B cell (primary cell): ENCODE measurements at regions not wholly inside any gene's neighbourhood (a gene's known extent, or its start where the extent isn't known, plus 50 kb on each side); places are given as distances from the start of the nearest gene placed in this dataset.

Source experiments
- ATAC-seq: fragments of 200-7000 bp; cut with Tn5 transposase; one replicate; pipeline ENCODE4 v1.10.0; 2021; ENCODE audit warnings: low read depth, mild to moderate bottlenecking, moderate number of reproducible peaks, moderate library complexity
- CTCF ChIA-PET: fragments of 350-600 bp; sonication (Branson Sonifier 250); formaldehyde crosslinking; loops from one replicate; lab custom pipeline; 2021; ENCODE audit warnings: antibody characterized with exemption, inconsistent platforms; lab: Charles Lee
- POLR2A ChIA-PET: fragments of 350-600 bp; sonication (Branson Sonifier 250); formaldehyde crosslinking; loops from one replicate; lab custom pipeline; 2021; ENCODE audit warnings: antibody characterized with exemption; lab: Charles Lee
- DNase-seq: peaks from one replicate; pipeline ENCODE4 v3.0.0; 2013
- H2AFZ ChIP-seq: 2 replicates; pipeline ENCODE4 v1.6.1; 2012; ENCODE audit warnings: mild to moderate bottlenecking, low read depth, low read length; ENCODE audit not compliant: insufficient read depth, poor library complexity, severe bottlenecking
- H3K27ac ChIP-seq, 2 donors: 1 replicate in 1 of 2; 2 replicates in 1 of 2; pipeline ENCODE4 v1.5.1; 2012 to 2013; ENCODE audit warnings: low read length in 2 of 2, mild to moderate bottlenecking in 2 of 2, moderate library complexity in 1 of 2
- H3K27me3 ChIP-seq, 4 experiments: fragments of 200-600 bp in 1 of 4; sonication (generic) in 1 of 4; replicated peaks in 1 of 4; 1 replicate in 2 of 4; 2 replicates in 2 of 4; pipeline versions ENCODE4 v1.6.1 to v1.7.0; 2013 to 2016; ENCODE audit warnings: low read length in 3 of 4, mild to moderate bottlenecking in 2 of 4, mixed read lengths in 1 of 4, moderate library complexity in 1 of 4; ENCODE audit not compliant: insufficient read depth in 4 of 4, control insufficient read depth in 3 of 4; ENCODE audit errors: control extremely low read depth in 1 of 4
- H3K36me3 ChIP-seq, 2 experiments: replicated peaks in 1 of 2; 1 replicate in 1 of 2; 2 replicates in 1 of 2; pipeline versions ENCODE4 v1.6.1 to v1.7.1; 2013; ENCODE audit warnings: low read length in 1 of 2; ENCODE audit not compliant: insufficient read depth in 2 of 2, control insufficient read depth in 1 of 2; ENCODE audit errors: control extremely low read depth in 1 of 2, extremely low read depth in 1 of 2
- H3K4me1 ChIP-seq, 2 donors: fragments of 200-600 bp in 1 of 2; sonication (generic) in 1 of 2; 1 replicate in 1 of 2; 2 replicates in 1 of 2; pipeline versions ENCODE4 v1.5.1 to v1.6.1; 2013 to 2017; ENCODE audit warnings: low read length in 2 of 2; ENCODE audit not compliant: control insufficient read depth in 2 of 2, insufficient read depth in 2 of 2
- H3K4me2 ChIP-seq: replicated peaks from 2 replicates; pipeline ENCODE3; 2012; ENCODE audit warnings: mild to moderate bottlenecking, low read depth, low read length; ENCODE audit not compliant: poor library complexity, severe bottlenecking
- H3K4me3 ChIP-seq, 5 experiments: fragments of 200-600 bp in 1 of 5; sonication (generic) in 1 of 5; 1 replicate in 3 of 5; 2 replicates in 2 of 5; pipeline versions ENCODE4 v1.5.1 to v1.7.0; 2011 to 2016; ENCODE audit warnings: low read length in 4 of 5, mild to moderate bottlenecking in 4 of 5, low read depth in 2 of 5, control low read depth in 1 of 5, moderate library complexity in 1 of 5; ENCODE audit not compliant: insufficient read depth in 1 of 5; ENCODE audit errors: control extremely low read depth in 1 of 5, extremely low read depth in 1 of 5
- H3K79me2 ChIP-seq: fragments of 200-600 bp; sonication (generic); one replicate; pipeline ENCODE4 v1.6.0; 2016; ENCODE audit warnings: low read length; ENCODE audit not compliant: control insufficient read depth, insufficient read depth
- H3K9ac ChIP-seq: fragments of 200-600 bp; sonication (generic); 2 replicates; pipeline ENCODE4 v1.6.1; 2017; ENCODE audit warnings: mild to moderate bottlenecking, low read length, moderate library complexity
- H3K9me3 ChIP-seq, 3 donors: one replicate each; pipeline versions ENCODE4 v1.6.1 to v1.7.1; 2013; ENCODE audit warnings: low read length in 2 of 3; ENCODE audit not compliant: control insufficient read depth in 2 of 3, insufficient read depth in 1 of 3; ENCODE audit errors: control extremely low read depth in 1 of 3
- H4K20me1 ChIP-seq: 2 replicates; pipeline ENCODE4 v1.6.0; 2012; ENCODE audit warnings: mild to moderate bottlenecking, low read length; ENCODE audit not compliant: insufficient read depth, control insufficient read depth, poor library complexity, severe bottlenecking
- H3K27ac Mint-ChIP-seq: one replicate; pipeline ENCODE4 v1.8.0; 2021; ENCODE audit warnings: mixed read lengths
- H3K27me3 Mint-ChIP-seq: one replicate; pipeline ENCODE4 v1.8.0; 2021; ENCODE audit warnings: mixed read lengths
- H3K4me1 Mint-ChIP-seq: one replicate; pipeline ENCODE4 v1.8.0; 2021; ENCODE audit warnings: mixed read lengths
- H3K4me3 Mint-ChIP-seq: one replicate; pipeline ENCODE4 v1.8.0; 2021; ENCODE audit warnings: mixed read lengths
- H3K9me3 Mint-ChIP-seq: one replicate; pipeline ENCODE4 v1.8.0; 2022; ENCODE audit warnings: mixed read lengths; ENCODE audit not compliant: insufficient read depth
- EZH2 ChIP-seq: IDR thresholded peaks from 2 replicates; pipeline ENCODE4 v1.6.1; 2012; ENCODE audit warnings: borderline replicate concordance, low read depth, mild to moderate bottlenecking, moderate library complexity, low read length; ENCODE audit not compliant: insufficient read depth, poor library complexity, severe bottlenecking
- WGBS: methylation state at CpG from one replicate; pipeline ENCODE4 v1.1.5; 2013; ENCODE audit warnings: missing lambda C conversion rate; ENCODE audit not compliant: insufficient coverage; 5-methylcytosine and 5-hydroxymethylcytosine counted together
- intact Hi-C: fragments of 100-400 bp; cut with micrococcal nuclease; formaldehyde crosslinking; loops from one replicate; pipeline ENCODE4 v1.10.0; 2022
- TF ChIP-seq, protein P1 (sequence below): fragments of 200-600 bp; IDR thresholded peaks from one replicate; pipeline ENCODE4 v1.8.0; 2022; ENCODE audit warnings: antibody characterized with exemption, mild to moderate bottlenecking

DNA sequence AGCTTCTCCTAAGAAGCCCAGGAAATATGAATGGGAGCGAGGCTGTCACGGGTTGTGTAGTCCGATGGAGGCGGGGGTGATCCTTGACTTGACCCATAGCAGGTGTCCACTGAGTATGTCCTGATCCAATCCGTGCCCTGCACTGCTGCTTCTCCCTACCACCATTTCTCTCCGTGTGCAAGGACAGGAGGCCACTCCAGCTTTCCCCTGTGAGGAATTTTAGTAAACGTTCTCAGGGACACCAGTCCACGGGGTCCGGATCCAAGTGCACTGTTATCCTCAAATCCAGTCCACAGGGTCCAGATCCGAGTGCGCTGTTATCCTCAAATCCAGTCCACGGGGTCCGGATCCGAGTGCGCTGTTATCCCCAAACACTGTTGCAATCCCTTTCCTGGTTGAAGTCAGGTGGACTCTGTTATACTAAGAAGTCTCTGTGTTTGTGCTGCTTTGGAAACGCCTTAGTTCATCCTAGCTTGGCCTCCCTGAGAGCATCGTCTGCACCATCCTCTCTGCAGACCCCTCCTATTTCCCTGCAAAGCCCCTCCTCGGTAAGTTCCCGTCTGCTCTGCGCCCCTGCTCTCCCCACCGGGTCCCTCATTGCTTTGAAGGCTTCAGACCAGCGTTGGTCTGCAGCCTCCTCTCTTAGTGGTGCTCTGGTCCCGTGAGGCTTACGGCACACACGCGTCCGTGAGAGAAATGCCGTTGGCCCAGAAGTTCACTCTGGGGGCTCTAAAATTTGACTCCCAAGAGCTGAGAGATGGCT is 303.5 kb downstream of the TEX29 start:
- H3K27ac ChIP-seq = no peak overlapping the region
- no peak overlapping the region for H3K4me3 Mint-ChIP-seq
- ChIA-PET POLR2A (no interaction called here), CTCF (no interaction called here)
- TF ChIP-seq, protein P1, sequence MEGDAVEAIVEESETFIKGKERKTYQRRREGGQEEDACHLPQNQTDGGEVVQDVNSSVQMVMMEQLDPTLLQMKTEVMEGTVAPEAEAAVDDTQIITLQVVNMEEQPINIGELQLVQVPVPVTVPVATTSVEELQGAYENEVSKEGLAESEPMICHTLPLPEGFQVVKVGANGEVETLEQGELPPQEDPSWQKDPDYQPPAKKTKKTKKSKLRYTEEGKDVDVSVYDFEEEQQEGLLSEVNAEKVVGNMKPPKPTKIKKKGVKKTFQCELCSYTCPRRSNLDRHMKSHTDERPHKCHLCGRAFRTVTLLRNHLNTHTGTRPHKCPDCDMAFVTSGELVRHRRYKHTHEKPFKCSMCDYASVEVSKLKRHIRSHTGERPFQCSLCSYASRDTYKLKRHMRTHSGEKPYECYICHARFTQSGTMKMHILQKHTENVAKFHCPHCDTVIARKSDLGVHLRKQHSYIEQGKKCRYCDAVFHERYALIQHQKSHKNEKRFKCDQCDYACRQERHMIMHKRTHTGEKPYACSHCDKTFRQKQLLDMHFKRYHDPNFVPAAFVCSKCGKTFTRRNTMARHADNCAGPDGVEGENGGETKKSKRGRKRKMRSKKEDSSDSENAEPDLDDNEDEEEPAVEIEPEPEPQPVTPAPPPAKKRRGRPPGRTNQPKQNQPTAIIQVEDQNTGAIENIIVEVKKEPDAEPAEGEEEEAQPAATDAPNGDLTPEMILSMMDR = no peak
- TF ChIP-seq EZH2 = no peak
- no peaks in the 10 kb centered on the region for H4K20me1 ChIP-seq
- no peak overlapping the region for H2AFZ ChIP-seq
- H3K4me3 ChIP-seq = no peak overlapping the region
- intact Hi-C loops = no loop called here
- H3K4me1 ChIP-seq = no peaks in the 10 kb centered on the region
- no peak overlapping the region for H3K9ac ChIP-seq
- H3K27me3 Mint-ChIP-seq = no peaks in the 10 kb centered on the region
- H3K27me3 ChIP-seq = no peaks in the 10 kb centered on the region
- H3K27ac Mint-ChIP-seq = no peak overlapping the region
- H3K4me2 ChIP-seq = no peak overlapping the region
- WGBS = 92% methylated on average over 27 of the region's 28 CpGs
- no peak for ATAC-seq
- H3K9me3 Mint-ChIP-seq = no peaks in the 10 kb centered on the region
- H3K36me3 ChIP-seq = no peaks in the 10 kb centered on the region
- H3K79me2 ChIP-seq = no peaks in the 10 kb centered on the region
- DNase-seq = no peak
- peaks cover 0 to 23% (median 0%) of the 10 kb centered on the region in 3 donors for H3K9me3 ChIP-seq
- H3K4me1 Mint-ChIP-seq = no peaks in the 10 kb centered on the region

DNA sequence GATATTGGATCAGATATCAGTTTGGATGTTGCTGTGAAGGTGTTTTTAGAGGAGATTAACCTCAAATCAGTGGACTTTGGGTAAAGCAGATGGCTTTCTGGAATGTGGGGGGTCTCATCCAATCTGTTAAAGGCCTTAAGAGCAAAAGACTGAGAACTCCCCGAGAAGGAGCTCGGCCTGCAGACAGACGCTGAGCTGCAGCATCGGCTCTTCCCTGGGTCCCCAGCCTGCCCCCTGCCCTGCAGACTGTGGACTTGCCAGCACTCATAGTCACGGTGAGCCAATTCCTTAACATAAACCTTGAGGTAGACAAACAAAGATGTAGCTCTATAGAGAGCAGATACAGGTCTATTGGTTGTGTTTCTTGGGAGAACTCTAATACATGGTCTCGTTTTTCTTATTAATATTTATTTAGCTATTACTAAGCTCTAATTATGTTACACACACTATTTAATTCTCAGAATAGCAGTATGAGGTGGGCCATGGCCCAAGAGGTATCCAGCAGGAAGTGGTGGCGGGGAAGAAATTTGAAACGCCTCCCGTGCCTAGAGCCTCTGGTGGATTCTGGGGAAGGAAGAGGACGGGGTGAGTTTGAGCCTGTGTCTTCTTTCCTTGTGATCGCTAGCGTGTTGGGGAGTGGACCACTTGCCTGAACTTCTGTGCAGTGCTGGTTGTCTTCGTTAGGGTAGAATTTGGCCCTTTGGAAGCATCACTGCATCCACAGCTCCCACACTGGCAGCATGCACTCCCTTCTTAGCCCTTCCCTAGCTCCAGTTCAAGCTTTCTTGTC is 305.3 kb downstream of the TEX29 start:
- H3K79me2 ChIP-seq = no peaks in the 10 kb centered on the region
- no peak for DNase-seq
- H3K4me1 ChIP-seq = no peaks in the 10 kb centered on the region
- H3K4me2 ChIP-seq = no peak overlapping the region
- intact Hi-C loops = no loop called here
- TF ChIP-seq, protein P1 = no peak
- TF ChIP-seq EZH2 = no peak
- ATAC-seq = no peak
- POLR2A ChIA-PET = no interaction called here
- H3K9me3 ChIP-seq = peaks cover 0 to 24% (median 0%) of the 10 kb centered on the region in 3 donors
- Mint-ChIP-seq H3K4me1 (no peaks in the 10 kb centered on the region), H3K27me3 (no peaks in the 10 kb centered on the region), H3K9me3 (no peaks in the 10 kb centered on the region), H3K4me3 (no peak overlapping the region), H3K27ac (no peak overlapping the region)
- H3K27ac ChIP-seq = no peak overlapping the region
- H3K27me3 ChIP-seq = no peaks in the 10 kb centered on the region
- H3K36me3 ChIP-seq = no peaks in the 10 kb centered on the region
- H3K4me3 ChIP-seq = no peak overlapping the region
- WGBS = 93% methylated on average over 11 of the region's 13 CpGs
- no peak overlapping the region for H2AFZ ChIP-seq
- no peak overlapping the region for H3K9ac ChIP-seq
- CTCF ChIA-PET = no interaction called here
- H4K20me1 ChIP-seq = no peaks in the 10 kb centered on the region
